RWPE2 (cell line): ENCODE measurements at regions not wholly inside any gene's neighbourhood (a gene's known extent, or its start where the extent isn't known, plus 50 kb on each side); places are given as distances from the start of the nearest gene placed in this dataset.

Experiments
- ATAC-seq: fragments of 200-7000 bp; cut with Tn5 transposase; 3 replicates; pipeline ENCODE4 v1.9.1; 2021; ENCODE audit warnings: low read depth
- DNase-seq: peaks from one replicate; pipeline ENCODE4 v3.0.0-alpha.2; 2020; ENCODE audit warnings: low spot score
- H3K27ac ChIP-seq: fragments of 450-650 bp; 2 replicates; pipeline ENCODE4 v1.5.1; 2017; ENCODE audit warnings: mild to moderate bottlenecking; ENCODE audit not compliant: poor library complexity, severe bottlenecking
- H3K27me3 ChIP-seq: fragments of 250-450 bp; sonication (Bioruptor Pico); 2 replicates; pipeline ENCODE4 v1.5.1; 2021; ENCODE audit warnings: mild to moderate bottlenecking, moderate library complexity; ENCODE audit not compliant: insufficient read depth, poor library complexity, severe bottlenecking
- H3K36me3 ChIP-seq: fragments of 250-450 bp; sonication (Bioruptor Pico); 2 replicates; pipeline ENCODE4 v1.5.1; 2020; ENCODE audit warnings: low read depth, mild to moderate bottlenecking, moderate library complexity
- H3K4me1 ChIP-seq: fragments of 250-450 bp; sonication (Bioruptor Pico); 2 replicates; pipeline ENCODE4 v1.5.1; 2021; ENCODE audit warnings: mild to moderate bottlenecking, moderate library complexity; ENCODE audit not compliant: insufficient read depth, poor library complexity, severe bottlenecking
- H3K4me3 ChIP-seq: fragments of 250-450 bp; sonication (Bioruptor Pico); 2 replicates; pipeline ENCODE4 v1.5.1; 2021; ENCODE audit warnings: mild to moderate bottlenecking, moderate library complexity; ENCODE audit not compliant: severe bottlenecking
- H3K9me3 ChIP-seq: fragments of 250-450 bp; sonication (Bioruptor Pico); 2 replicates; pipeline ENCODE4 v1.5.1; 2021; ENCODE audit warnings: mild to moderate bottlenecking, moderate library complexity; ENCODE audit not compliant: severe bottlenecking
- CTCF ChIP-seq: fragments of 450-650 bp; IDR thresholded peaks from one replicate; pipeline ENCODE4 v1.5.1; 2017; ENCODE audit warnings: mild to moderate bottlenecking, moderate library complexity; ENCODE audit not compliant: poor library complexity, severe bottlenecking

- Histone ChIP-seq H3K27ac (no peak overlapping the region), H3K4me3 (no peak overlapping the region)
Measured at GRCh38 chr3:40593351-40593750, 68.6 kb downstream of the ZNF621 start.

GRCh38 chr3:40597441-40597840 lies 72.7 kb downstream of the ZNF621 start:
- ATAC-seq (peak; percentile 89), DNase-seq (no peak)
- Histone ChIP-seq H3K27me3 (no peaks in the 10 kb centered on the region), H3K9me3 (no peaks in the 10 kb centered on the region), H3K27ac (no peak overlapping the region), H3K36me3 (no peaks in the 10 kb centered on the region), H3K4me1 (no peaks in the 10 kb centered on the region), H3K4me3 (no peak overlapping the region)
- no peak for TF ChIP-seq CTCF

More at GRCh38 chr3:40593351-40593750, 68.6 kb downstream of the ZNF621 start:
- Histone ChIP-seq H3K36me3 (no peaks in the 10 kb centered on the region), H3K27me3 (no peaks in the 10 kb centered on the region), H3K4me1 (no peaks in the 10 kb centered on the region), H3K9me3 (no peaks in the 10 kb centered on the region)
- ATAC-seq (no peak), DNase-seq (no peak)
- TF ChIP-seq CTCF: no peak

- DNase-seq (no peak), ATAC-seq (no peak)
- H3K27me3 ChIP-seq: no peaks in the 10 kb centered on the region
- no peak for TF ChIP-seq CTCF
- no peaks in the 10 kb centered on the region for H3K9me3 ChIP-seq
- H3K27ac ChIP-seq: no peak overlapping the region
- no peak overlapping the region for H3K4me3 ChIP-seq
- H3K36me3 ChIP-seq: no peaks in the 10 kb centered on the region
- no peaks in the 10 kb centered on the region for H3K4me1 ChIP-seq
Measured at GRCh38 chr3:40598338-40598737, 73.6 kb downstream of the ZNF621 start.

- Histone ChIP-seq H3K27me3 (no peaks in the 10 kb centered on the region), H3K9me3 (no peaks in the 10 kb centered on the region), H3K27ac (no peak overlapping the region), H3K36me3 (no peaks in the 10 kb centered on the region), H3K4me1 (no peaks in the 10 kb centered on the region), H3K4me3 (no peak overlapping the region)
- no peak for DNase-seq
- no peak for ATAC-seq
- TF ChIP-seq CTCF: no peak
Measured at GRCh38 chr3:40598962-40599361, 74.2 kb downstream of the ZNF621 start.

GRCh38 chr3:40602778-40603385 lies 78.1 kb downstream of the ZNF621 start:
- Histone ChIP-seq H3K4me1 (no peaks in the 10 kb centered on the region), H3K27ac (no peak overlapping the region), H3K36me3 (no peaks in the 10 kb centered on the region), H3K4me3 (no peak overlapping the region), H3K27me3 (no peaks in the 10 kb centered on the region), H3K9me3 (no peaks in the 10 kb centered on the region)
- ATAC-seq (no peak), DNase-seq (no peak)
- no peak for TF ChIP-seq CTCF
